Vagina (tissue), 2 donors: ENCODE measurements at regions not wholly inside any gene's neighbourhood (a gene's known extent, or its start where the extent isn't known, plus 50 kb on each side); places are given as distances from the start of the nearest gene placed in this dataset.

Experiments used
- DNase-seq, 2 donors: peaks; one replicate each; pipeline ENCODE4 v3.0.0-alpha.2; 2017; ENCODE audit errors: extremely low spot score in 2 of 2
- H3K27ac ChIP-seq: fragments of 200-600 bp; sonication (generic); one replicate; pipeline ENCODE4 v1.5.1; 2019
- H3K27me3 ChIP-seq: fragments of 200-600 bp; sonication (generic); one replicate; pipeline ENCODE4 v1.5.1; 2019
- H3K36me3 ChIP-seq, 2 donors: fragments of 200-600 bp; sonication (generic); one replicate each; pipeline ENCODE4 v1.5.1; 2017 to 2019
- H3K4me1 ChIP-seq: fragments of 200-600 bp; sonication (generic); one replicate; pipeline ENCODE4 v1.5.1; 2019
- H3K4me3 ChIP-seq, 2 donors: fragments of 200-600 bp; sonication (generic); 1 replicate in 1 of 2; 2 replicates in 1 of 2; pipeline ENCODE4 v1.5.1; 2016 to 2019
- H3K9me3 ChIP-seq: fragments of 200-600 bp; sonication (generic); one replicate; pipeline ENCODE4 v1.5.1; 2019
- CTCF ChIP-seq, 3 experiments: fragments of 450-650 bp in 2 of 3; fragments of 200-600 bp in 1 of 3; sonication (generic) in 1 of 3; IDR thresholded peaks; one replicate each; pipeline ENCODE4 v1.5.1; 2017 to 2019; ENCODE audit warnings: antibody characterized with exemption in 3 of 3, mild to moderate bottlenecking in 2 of 3, moderate library complexity in 2 of 3
- POLR2A ChIP-seq, 2 donors: fragments of 450-650 bp; IDR thresholded peaks; one replicate each; pipeline ENCODE4 v1.6.1; 2017; ENCODE audit warnings: antibody characterized with exemption in 2 of 2, mild to moderate bottlenecking in 2 of 2, moderate library complexity in 2 of 2
- POLR2AphosphoS5 ChIP-seq, 2 donors: sonication (generic); formaldehyde crosslinking; IDR thresholded peaks; one replicate each; pipeline ENCODE4 v1.9.0; 2017; ENCODE audit warnings: antibody characterized with exemption in 2 of 2, mild to moderate bottlenecking in 2 of 2, low read depth in 1 of 2; ENCODE audit not compliant: insufficient read depth in 1 of 2
- intact Hi-C: fragments of 100-400 bp; cut with DNase I; formaldehyde crosslinking; loops from one replicate; pipeline ENCODE4 v1.15.1; 2023

- Histone ChIP-seq H3K4me3 (no peak overlapping the region), H3K36me3 (no peaks in the 10 kb centered on the region), H3K4me1 (no peaks in the 10 kb centered on the region), H3K9me3 (no peaks in the 10 kb centered on the region), H3K27me3 (no peaks in the 10 kb centered on the region), H3K27ac (no peak overlapping the region)
- DNase-seq, result no peak
- no peak for TF ChIP-seq POLR2A (IDR thresholded peaks at IDR 0.05)
- TF ChIP-seq CTCF (IDR thresholded peaks at IDR 0.05), result no peak
- TF ChIP-seq POLR2AphosphoS5 (IDR thresholded peaks at IDR 0.05; ENCODE audit: insufficient read depth in 1 of 2, low read depth in 1 of 2), result no peak
- intact Hi-C loops, result no loop called here
Measured at GRCh38 chr9:126033318-126033717, 286.1 kb downstream of the PBX3 start.

- Histone ChIP-seq H3K27ac (no peak overlapping the region), H3K4me1 (no peaks in the 10 kb centered on the region), H3K9me3 (no peaks in the 10 kb centered on the region), H3K4me3 (no peak overlapping the region), H3K27me3 (no peaks in the 10 kb centered on the region), H3K36me3 (no peaks in the 10 kb centered on the region)
- intact Hi-C loops, result no loop called here
- DNase-seq, result no peak
- no peak for TF ChIP-seq POLR2AphosphoS5 (IDR thresholded peaks at IDR 0.05; ENCODE audit: insufficient read depth in 1 of 2, low read depth in 1 of 2)
- no peak for TF ChIP-seq POLR2A (IDR thresholded peaks at IDR 0.05)
- TF ChIP-seq CTCF (IDR thresholded peaks at IDR 0.05), result no peak
Measured at GRCh38 chr9:126033956-126034355, 286.8 kb downstream of the PBX3 start.

- TF ChIP-seq POLR2A (IDR thresholded peaks at IDR 0.05), result no peak
- TF ChIP-seq POLR2AphosphoS5 (IDR thresholded peaks at IDR 0.05; ENCODE audit: insufficient read depth in 1 of 2, low read depth in 1 of 2), result no peak
- TF ChIP-seq CTCF (IDR thresholded peaks at IDR 0.05), result no peak
- no peaks in the 10 kb centered on the region for H3K36me3 ChIP-seq
- intact Hi-C loops, result no loop called here
- H3K27ac ChIP-seq, result no peak overlapping the region
- no peak for DNase-seq
- H3K4me3 ChIP-seq, result no peak overlapping the region
- no peaks in the 10 kb centered on the region for H3K9me3 ChIP-seq
- no peaks in the 10 kb centered on the region for H3K27me3 ChIP-seq
- no peaks in the 10 kb centered on the region for H3K4me1 ChIP-seq
Measured at GRCh38 chr9:126036881-126037291, 289.7 kb downstream of the PBX3 start.

- Histone ChIP-seq H3K27ac (no peak overlapping the region), H3K27me3 (no peaks in the 10 kb centered on the region), H3K4me3 (no peak overlapping the region), H3K36me3 (no peaks in the 10 kb centered on the region), H3K4me1 (no peaks in the 10 kb centered on the region), H3K9me3 (no peaks in the 10 kb centered on the region)
- TF ChIP-seq POLR2A (IDR thresholded peaks at IDR 0.05), result no peak
- TF ChIP-seq POLR2AphosphoS5 (IDR thresholded peaks at IDR 0.05; ENCODE audit: insufficient read depth in 1 of 2, low read depth in 1 of 2), result no peak
- no peak for TF ChIP-seq CTCF (IDR thresholded peaks at IDR 0.05)
- no peak for DNase-seq
- intact Hi-C loops, result no loop called here
Measured at GRCh38 chr9:126038790-126039189, 287.8 kb upstream of the MVB12B start.

GRCh38 chr9:126043681-126044080 is 282.9 kb upstream of the MVB12B start:
- TF ChIP-seq POLR2A (IDR thresholded peaks at IDR 0.05) (no peak), CTCF (IDR thresholded peaks at IDR 0.05) (no peak), POLR2AphosphoS5 (IDR thresholded peaks at IDR 0.05; ENCODE audit: insufficient read depth in 1 of 2, low read depth in 1 of 2) (no peak)
- Histone ChIP-seq H3K9me3 (no peaks in the 10 kb centered on the region), H3K36me3 (no peaks in the 10 kb centered on the region), H3K27me3 (no peaks in the 10 kb centered on the region), H3K27ac (no peak overlapping the region), H3K4me3 (no peak overlapping the region), H3K4me1 (no peaks in the 10 kb centered on the region)
- DNase-seq, result no peak
- intact Hi-C loops, result no loop called here
